NCI-H69 (cell line): ENCODE measurements at regions not wholly inside any gene's neighbourhood (a gene's known extent, or its start where the extent isn't known, plus 50 kb on each side); places are given as distances from the start of the nearest gene placed in this dataset.
"Not testable (repeated sequence)": the region's sequence is repeated elsewhere in the genome, so short reads cannot be mapped to it uniquely, and the experiment has no call there.

Source experiments
- DNase-seq: peaks from one replicate; lab custom pipeline; 2025; lab: John Stamatoyannopoulos, UW

DNA sequence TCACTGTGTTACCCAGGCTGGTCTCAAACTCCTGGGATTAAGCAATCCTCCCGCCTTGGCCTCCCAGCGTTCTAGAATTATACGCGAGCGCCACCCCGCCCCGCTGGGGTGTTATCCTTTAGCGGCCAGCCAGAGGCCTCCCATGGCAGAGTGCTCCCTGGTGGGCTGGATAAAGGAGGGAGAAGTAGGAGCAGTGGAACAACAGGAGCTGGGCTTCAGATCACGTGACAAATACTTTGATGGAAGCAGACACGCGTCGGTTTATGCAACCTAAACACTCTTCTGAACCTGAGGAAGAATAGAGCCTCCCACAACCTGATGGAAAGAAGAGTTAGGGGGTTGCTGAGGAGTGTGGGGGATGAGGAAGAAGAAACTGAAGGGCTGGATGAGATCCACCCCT is 2114.0 kb downstream of the TP53TG3F start:
- DNase-seq = no peak

- no peak for DNase-seq
Measured at GRCh38 chr16:35574011-35574410, 2114.6 kb downstream of the TP53TG3F start.

GRCh38 chr16:35574454-35575431 is 2115.3 kb downstream of the TP53TG3F start:
- no peak for DNase-seq

DNA sequence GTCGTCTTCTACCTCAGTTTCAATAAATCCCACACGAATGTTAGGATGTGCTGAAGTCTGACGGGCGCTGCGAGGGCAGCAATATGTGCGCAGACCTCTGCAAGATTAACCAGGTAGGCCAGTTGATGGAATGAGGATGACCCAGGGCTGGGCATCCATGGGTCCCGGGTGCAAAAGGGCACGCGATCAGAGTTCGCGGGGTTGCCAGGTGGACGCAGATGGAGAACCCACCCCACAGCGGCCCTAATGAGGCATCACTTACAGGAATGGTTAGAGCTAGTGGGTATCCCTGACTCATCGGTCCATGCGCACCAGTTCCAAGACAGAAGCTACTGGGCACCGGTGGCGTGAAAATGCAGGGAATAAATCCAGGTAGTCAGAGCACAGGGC is 2116.0 kb downstream of the TP53TG3F start:
- DNase-seq = no peak

- no peak for DNase-seq
Measured at GRCh38 chr16:35585411-35585810, 2126.0 kb downstream of the TP53TG3F start.

DNA sequence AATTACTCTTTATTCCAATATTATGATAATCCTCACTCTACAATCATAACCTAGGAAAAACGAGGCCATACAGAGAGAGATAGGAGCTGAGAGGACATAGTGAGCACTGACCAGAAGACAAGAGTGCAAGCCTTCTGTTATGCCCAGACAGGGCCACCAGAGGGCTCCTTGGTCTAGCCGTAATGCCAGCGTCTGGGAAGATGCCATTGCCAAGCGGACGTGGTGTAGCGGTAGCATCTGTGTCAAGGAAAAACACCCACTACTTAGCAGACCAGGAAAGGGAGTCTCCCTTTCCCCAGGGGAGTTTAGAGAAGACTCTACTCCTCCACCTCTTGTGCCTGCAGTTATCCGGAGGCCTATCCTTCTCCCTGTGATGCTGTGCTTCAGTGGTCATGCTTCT is 2131.5 kb downstream of the TP53TG3F start:
- not testable (repeated sequence) for DNase-seq

GRCh38 chr16:35596467-35596866 is 2137.1 kb downstream of the TP53TG3F start:
- DNase-seq = no peak

DNA sequence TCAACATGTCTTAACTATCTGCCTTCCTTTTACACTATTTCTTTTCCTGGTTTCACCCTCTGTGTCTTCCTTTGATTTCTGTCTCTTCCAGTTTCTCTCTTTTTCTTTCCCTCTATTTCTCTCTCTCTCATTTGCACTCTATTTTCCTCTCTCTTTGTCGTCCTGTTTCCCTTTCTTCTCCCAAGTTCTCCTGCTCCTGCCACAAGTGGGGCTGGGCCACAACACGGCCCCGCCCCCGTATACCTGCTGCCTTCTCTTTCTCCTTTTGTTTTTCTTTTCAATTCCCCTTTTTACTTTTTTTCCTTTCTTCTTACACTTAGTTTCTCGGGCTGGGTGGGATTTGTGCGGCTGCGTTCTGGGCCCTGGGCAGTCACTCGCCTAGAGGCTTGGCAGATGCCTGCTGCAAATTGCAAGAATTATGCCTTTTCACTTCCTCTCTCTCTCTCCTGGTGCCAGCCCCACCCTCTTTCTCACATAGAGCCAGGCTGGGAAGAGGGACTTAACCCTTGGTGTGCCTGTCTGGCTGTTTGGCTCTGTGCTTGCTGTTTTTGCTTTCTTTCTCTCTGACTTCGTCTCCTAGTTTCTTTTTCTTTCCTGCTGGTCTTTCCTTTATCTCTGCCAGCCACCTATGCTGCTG is 2139.4 kb downstream of the TP53TG3F start:
- no peak for DNase-seq

- DNase-seq = no peak
Measured at GRCh38 chr16:35599429-35600160, 2140.2 kb downstream of the TP53TG3F start.

- not testable (repeated sequence) for DNase-seq
Measured at GRCh38 chr16:35600161-35600555, 2140.7 kb downstream of the TP53TG3F start.

DNA sequence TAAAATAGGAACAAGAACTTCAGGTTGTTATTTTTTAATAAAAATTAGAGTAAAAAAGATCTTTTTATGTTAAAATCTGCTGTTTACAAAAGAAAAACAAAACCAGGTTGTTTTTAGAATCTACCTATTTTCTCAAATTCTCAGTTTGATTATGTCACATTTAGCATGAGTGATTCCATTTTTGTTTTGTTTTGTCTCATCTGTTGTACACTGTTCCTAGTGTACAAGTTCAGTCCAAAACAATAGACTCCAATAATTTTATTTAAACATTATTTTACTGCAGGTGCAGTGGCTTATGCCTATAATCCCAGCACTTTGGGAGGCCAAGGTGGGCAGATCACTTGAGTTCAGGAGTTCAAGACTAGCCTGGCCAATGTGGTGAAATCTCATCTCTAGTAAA is 2142.7 kb downstream of the TP53TG3F start:
- no peak for DNase-seq

DNA sequence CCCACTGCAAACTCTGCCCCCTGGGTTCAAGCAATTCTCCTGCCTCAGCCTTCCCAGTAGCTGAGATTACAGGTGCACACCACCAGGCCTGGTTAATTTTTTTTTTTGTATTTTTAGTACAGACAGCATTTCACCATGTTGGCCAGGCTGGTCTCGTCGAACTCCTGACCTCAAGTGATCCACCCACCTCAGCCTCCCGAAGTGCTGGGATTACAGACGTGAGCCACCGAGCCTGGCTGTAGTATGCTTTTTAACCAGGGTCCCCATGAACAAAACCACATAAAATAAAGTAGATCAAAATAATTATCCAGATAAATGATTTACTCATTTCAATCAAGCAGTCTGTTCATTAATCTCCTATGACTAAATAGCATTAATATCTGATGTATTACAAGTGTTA is 2144.0 kb downstream of the TP53TG3F start:
- DNase-seq = not testable (repeated sequence)

GRCh38 chr16:35605921-35606320 is 2146.5 kb downstream of the TP53TG3F start:
- no peak for DNase-seq

- DNase-seq = not testable (repeated sequence)
Measured at GRCh38 chr16:35614883-35615282, 2155.5 kb downstream of the TP53TG3F start.

GRCh38 chr16:35619176-35619575 is 2159.8 kb downstream of the TP53TG3F start:
- not testable (repeated sequence) for DNase-seq

GRCh38 chr16:35626041-35626440 is 2166.6 kb downstream of the TP53TG3F start:
- DNase-seq = no peak

DNA sequence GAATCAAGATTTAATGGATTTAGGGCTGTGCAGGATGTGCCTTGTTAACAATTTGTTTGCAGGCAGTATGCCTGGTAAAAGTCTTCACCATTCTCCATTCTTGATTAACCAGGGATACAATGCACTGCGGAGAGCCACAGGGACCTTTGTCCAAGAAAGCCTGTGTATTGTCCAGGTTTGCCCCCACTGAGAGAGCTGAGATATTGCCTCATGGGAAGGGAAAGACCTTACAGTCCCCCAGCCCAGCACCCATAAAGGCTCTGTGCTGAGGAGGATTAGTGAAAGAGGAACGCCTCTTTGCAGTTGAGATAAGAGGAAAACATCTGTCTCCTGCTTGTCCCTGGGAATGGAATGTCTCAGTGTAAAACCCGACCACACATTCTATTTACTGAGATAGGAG is 2169.6 kb downstream of the TP53TG3F start:
- no peak for DNase-seq

GRCh38 chr16:35631261-35631945 is 2172.0 kb downstream of the TP53TG3F start:
- DNase-seq = no peak

GRCh38 chr16:35636480-35637230 is 2177.2 kb downstream of the TP53TG3F start:
- DNase-seq = no peak

DNA sequence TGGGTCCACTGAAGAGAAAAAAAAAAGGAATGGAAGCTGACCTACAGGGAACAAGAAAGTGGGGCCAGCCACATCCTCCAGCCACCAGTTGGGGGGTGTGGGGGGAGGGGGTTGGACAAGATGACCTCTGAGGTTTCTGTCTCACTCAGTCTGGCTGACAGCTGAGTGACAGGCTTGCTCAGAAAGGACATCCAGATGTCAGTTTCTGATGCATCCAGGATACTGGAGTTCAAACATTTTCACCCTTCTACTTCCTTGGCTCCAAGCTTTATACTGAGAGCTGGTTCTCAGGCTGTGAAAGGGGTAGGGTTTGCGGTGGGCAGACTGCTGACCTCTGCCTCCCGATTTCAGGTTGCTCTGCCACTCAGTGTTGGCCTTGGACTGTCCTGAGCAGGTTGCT is 2178.3 kb downstream of the TP53TG3F start:
- no peak for DNase-seq
